K562 (cell line): ENCODE measurements at regions not wholly inside any gene's neighbourhood (a gene's known extent, or its start where the extent isn't known, plus 50 kb on each side); places are given as distances from the start of the nearest gene placed in this dataset.

Experiments
- HDGF ChIP-seq: fragments of 450-650 bp; IDR thresholded peaks from 2 replicates; pipeline ENCODE4 v1.6.1; 2016
- KDM1A ChIP-seq, 2 experiments: fragments of 450-650 bp; IDR thresholded peaks; 2 replicates each; pipeline ENCODE4 v1.6.1; 2016; ENCODE audit warnings: mild to moderate bottlenecking in 2 of 2
- LEF1 ChIP-seq: fragments of 450-650 bp; IDR thresholded peaks from 2 replicates; pipeline ENCODE4 v1.6.1; 2016; ENCODE audit warnings: mild to moderate bottlenecking
- POLR2A ChIP-seq: fragments of 450-650 bp; conservative IDR thresholded peaks from 2 replicates; pipeline ENCODE4 v1.6.1; 2016
- RBM14 ChIP-seq: fragments of 200-400 bp; formaldehyde crosslinking; IDR thresholded peaks from 2 replicates; pipeline ENCODE4 v1.6.1; 2018; ENCODE audit warnings: low read depth, mild to moderate bottlenecking, low read length, moderate library complexity, borderline replicate concordance; ENCODE audit not compliant: insufficient read depth
- SMC3 ChIP-seq: conservative IDR thresholded peaks from 2 replicates; pipeline ENCODE4 v1.6.1; 2011; ENCODE audit warnings: low read depth, low read length, improper control_type of control experiment; ENCODE audit not compliant: insufficient read depth
- TAF1 ChIP-seq: IDR thresholded peaks from 2 replicates; pipeline ENCODE4 v1.6.1; 2011; ENCODE audit warnings: mild to moderate bottlenecking, low read length, moderate library complexity; ENCODE audit not compliant: insufficient read depth, control insufficient read depth, severe bottlenecking; ENCODE audit errors: extremely low read depth
- TCF7 ChIP-seq: sonication (generic); IDR thresholded peaks from 2 replicates; pipeline ENCODE4 v1.6.1; 2016; ENCODE audit warnings: antibody characterized with exemption, borderline replicate concordance
- TF ChIP-seq, protein P1 (sequence below): sonication (generic); formaldehyde crosslinking; IDR thresholded peaks from 2 replicates; pipeline ENCODE4 v1.8.0; 2023; ENCODE audit warnings: mild to moderate bottlenecking, missing genetic modification reagents
- TF ChIP-seq, protein P2 (sequence below): fragments of 200-400 bp; formaldehyde crosslinking; IDR thresholded peaks from 2 replicates; pipeline ENCODE4 v1.6.1; 2017; ENCODE audit warnings: mild to moderate bottlenecking, low read depth, low read length, moderate library complexity

DNA sequence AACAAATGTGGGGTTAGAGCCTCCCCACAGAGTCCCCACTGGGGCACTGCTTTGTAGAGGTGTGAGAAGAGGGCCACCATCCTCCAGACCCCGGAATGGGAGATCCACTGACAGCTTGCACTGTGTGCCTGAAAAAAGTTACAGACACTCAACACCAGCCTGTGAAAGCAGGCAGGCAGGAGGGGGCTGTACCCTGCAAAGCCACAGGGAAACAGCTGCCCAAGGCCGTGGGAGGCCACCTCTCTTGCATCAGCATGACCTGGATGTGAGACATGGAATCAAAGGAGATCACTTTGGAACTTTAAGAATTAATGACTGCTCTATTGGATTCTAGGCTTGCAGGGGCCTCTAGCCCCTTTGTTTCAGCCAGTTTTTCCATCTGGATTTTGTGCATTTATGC lies 782.3 kb downstream of the BRINP1 start:
- TF ChIP-seq TAF1 (no peak), LEF1 (no peak), TCF7 (no peak), HDGF (no peak), KDM1A (IDR thresholded peaks at IDR 0.05) (no peak), RBM14 (no peak), SMC3 (no peak), POLR2A (no peak)
- TF ChIP-seq, protein P1, sequence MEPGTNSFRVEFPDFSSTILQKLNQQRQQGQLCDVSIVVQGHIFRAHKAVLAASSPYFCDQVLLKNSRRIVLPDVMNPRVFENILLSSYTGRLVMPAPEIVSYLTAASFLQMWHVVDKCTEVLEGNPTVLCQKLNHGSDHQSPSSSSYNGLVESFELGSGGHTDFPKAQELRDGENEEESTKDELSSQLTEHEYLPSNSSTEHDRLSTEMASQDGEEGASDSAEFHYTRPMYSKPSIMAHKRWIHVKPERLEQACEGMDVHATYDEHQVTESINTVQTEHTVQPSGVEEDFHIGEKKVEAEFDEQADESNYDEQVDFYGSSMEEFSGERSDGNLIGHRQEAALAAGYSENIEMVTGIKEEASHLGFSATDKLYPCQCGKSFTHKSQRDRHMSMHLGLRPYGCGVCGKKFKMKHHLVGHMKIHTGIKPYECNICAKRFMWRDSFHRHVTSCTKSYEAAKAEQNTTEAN (CRISPR knock-in tag): no peak
- TF ChIP-seq, protein P2, sequence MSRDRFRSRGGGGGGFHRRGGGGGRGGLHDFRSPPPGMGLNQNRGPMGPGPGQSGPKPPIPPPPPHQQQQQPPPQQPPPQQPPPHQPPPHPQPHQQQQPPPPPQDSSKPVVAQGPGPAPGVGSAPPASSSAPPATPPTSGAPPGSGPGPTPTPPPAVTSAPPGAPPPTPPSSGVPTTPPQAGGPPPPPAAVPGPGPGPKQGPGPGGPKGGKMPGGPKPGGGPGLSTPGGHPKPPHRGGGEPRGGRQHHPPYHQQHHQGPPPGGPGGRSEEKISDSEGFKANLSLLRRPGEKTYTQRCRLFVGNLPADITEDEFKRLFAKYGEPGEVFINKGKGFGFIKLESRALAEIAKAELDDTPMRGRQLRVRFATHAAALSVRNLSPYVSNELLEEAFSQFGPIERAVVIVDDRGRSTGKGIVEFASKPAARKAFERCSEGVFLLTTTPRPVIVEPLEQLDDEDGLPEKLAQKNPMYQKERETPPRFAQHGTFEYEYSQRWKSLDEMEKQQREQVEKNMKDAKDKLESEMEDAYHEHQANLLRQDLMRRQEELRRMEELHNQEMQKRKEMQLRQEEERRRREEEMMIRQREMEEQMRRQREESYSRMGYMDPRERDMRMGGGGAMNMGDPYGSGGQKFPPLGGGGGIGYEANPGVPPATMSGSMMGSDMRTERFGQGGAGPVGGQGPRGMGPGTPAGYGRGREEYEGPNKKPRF: no peak
